ENCODE measurements at regions not wholly inside any gene's neighbourhood (a gene's known extent, or its start where the extent isn't known, plus 50 kb on each side); places are given as distances from the start of the nearest gene placed in this dataset.
A peak's percentile ranks its signal among the peaks of the same experiment; 100 is the strongest.

GRCh38 chr3:163951397-163951987, 1126.8 kb downstream of the SI start:
- peak; percentile 1 for DNase-seq (ENCODE audit: low read depth)

GRCh38 chr3:163946785-163947184, 1131.5 kb downstream of the SI start:
- no peak for DNase-seq (ENCODE audit: low read depth)

GRCh38 chr3:163943664-163944063, 1134.6 kb downstream of the SI start:
- no peak for DNase-seq (ENCODE audit: low read depth)

DNA sequence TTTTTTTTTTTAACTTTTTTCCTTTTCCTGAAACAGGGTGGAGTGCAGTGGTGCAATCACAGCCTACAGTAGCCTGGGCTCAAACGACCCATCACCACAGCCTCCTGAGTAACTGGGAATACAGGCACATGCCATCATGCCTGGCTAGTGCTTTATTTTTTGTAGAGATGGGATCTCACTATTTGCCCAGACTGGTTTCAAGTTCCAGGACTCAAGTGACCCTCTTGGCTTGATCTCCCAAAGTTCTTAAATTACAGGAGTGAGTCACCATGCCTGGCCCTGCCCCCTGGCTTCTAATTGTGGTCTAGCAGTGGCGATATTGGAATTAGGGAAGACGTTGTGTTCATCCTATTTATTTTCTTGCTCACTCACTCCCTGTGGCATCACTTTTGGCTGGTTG, 1138.4 kb downstream of the SI start:
- no peak for DNase-seq (ENCODE audit: low read depth)

- DNase-seq (ENCODE audit: low read depth) = no peak
Observed at GRCh38 chr3:163936543-163936942, 1141.8 kb downstream of the SI start.

- no peak for DNase-seq (ENCODE audit: low read depth)
Observed at GRCh38 chr3:163935411-163935810, 1142.9 kb downstream of the SI start.

DNA sequence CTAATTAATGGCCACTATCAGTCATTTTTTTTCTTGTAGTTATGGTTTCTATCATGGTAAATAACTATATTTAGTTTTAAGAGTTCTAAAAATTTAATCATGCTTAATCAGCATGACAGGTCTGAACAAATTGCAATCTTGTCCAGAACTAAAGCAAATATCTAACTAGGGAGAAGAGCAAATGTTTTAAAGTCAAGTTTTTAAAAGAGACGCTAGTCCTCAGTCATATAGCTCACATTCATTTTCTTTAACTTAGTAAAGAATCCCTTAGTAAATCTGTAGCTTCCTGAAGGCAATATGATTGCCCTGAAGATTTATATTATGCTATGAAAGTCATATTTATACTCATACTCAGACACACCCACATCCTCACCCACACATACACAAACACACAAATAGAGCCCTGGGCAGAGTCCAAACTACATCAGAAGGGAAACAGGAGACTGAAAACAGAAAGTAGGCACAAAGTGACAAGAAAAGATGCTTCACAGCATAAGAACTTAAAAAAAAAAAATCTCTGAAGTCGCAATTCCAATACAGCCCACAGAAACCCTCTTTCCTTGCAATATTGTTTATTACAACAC, 1149.1 kb downstream of the SI start:
- no peak for DNase-seq (ENCODE audit: low read depth)

DNA sequence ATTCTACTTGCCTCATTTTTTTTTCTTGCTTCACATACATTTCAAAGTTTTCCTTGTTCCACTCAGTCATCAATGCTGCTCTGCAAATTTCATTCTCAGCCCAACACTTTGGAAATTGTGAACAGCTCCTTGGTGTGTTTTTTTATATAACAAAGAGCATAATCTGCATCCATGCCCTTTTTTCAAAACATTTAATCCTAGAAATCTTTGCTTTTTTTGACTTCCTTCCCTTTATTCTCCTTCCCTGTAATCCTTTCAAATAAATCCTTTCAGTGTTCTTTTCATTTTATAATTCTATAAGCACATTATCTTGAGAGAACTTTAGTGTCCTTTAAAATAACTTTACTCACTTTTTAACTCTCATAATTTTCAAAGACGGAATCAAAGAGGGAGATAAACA, 1150.8 kb downstream of the SI start:
- no peak for DNase-seq (ENCODE audit: low read depth)

DNA sequence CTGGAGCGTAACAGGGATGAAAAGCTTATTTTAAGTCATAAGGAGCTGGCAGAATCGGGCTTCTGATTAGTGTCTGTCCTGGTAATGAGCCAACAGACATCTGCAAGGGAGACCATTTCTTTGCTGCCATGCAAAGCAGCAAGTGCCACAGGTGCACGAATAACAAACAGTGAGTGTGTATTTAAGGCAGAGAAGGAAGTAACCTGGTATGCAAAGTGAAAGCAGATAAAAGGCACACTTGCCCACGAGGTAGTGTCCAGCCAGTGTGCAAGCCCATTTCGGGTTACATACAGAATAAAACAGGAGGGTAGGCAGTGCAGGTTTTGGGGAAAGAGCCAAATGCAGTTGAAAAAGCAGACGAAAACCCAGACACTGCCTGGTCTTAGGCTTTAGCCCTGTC, 1153.7 kb downstream of the SI start:
- no peak for DNase-seq (ENCODE audit: low read depth)

DNA sequence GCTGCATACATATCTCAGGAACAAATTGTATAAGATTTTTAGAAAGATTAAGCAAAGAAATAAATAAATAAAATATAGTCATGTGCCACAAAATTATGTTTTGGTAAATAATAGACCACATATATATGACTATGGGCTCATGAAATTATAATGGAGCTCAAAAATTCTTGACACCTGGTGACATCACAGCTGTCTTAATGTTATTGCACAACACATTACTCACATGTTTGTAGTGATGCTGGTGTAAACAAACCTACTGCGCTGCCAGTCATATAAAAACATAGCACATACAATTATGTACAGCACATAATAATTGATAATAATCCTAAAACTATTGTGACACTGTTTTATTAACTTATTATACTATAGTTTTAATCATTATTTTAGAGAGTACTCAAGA, 1159.1 kb downstream of the SI start:
- no peak for DNase-seq (ENCODE audit: low read depth)

DNA sequence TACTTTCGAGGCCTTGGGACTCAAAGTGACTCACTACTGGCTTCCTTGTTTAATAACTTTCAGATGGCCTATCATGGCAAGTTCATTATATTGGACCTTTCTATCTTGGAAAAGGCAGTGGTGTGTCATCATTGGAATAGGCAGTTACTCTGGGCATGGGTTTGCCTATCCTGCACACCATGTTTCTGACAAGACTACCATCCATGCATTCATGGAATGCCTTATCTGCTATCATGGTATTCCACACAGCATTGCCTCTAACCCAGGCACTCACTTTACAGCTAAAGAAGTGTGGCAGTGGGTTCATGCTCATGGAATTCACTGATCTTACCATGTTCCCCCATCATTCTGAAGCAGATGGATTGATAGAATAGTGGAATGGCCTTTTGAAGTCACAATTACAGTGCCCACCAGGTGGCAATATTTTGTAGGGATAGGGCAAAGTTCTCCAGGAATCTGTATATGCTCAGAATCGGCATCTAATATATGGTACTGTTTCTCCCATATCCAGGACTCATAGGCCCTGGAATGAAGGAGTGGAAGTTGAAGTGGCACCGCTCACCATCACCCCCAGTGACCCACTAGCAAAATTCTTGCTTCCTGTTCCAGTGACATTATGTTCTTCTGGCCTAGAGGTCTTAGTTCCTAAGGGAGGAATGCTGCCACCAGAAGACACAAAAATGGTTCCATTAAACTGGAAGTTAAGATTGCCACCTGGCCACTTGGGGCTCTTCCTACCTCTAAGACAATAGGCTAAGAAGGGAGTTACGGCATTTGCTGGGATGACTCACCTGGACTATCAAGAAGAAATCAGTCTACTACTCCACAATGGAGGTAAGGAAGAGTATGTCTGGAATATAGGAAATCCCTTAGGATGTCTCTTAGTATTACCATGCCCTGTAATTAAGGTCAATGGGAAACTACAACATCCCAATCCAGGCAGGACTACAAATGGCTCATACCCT, 1161.4 kb downstream of the SI start:
- DNase-seq (ENCODE audit: low read depth) = no peak

DNA sequence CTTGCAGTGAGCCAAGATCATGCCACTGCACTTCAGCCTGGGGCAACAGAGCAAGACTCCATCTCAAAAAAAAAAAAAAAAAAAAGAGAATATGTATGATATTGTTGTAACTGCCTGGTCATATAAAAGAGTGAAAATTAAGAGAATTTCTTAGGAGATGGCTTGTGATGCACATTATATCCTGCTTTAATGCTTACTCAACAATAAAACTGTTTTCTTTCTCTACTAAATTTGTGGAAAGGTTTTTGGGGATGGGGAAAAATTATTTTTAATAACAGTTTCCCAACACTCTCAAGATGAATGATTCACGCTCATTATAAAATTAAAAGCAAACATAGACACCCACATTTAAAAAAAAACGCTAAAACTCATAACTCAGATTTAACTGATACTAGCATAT, 1163.0 kb downstream of the SI start:
- DNase-seq (ENCODE audit: low read depth) = no peak

DNA sequence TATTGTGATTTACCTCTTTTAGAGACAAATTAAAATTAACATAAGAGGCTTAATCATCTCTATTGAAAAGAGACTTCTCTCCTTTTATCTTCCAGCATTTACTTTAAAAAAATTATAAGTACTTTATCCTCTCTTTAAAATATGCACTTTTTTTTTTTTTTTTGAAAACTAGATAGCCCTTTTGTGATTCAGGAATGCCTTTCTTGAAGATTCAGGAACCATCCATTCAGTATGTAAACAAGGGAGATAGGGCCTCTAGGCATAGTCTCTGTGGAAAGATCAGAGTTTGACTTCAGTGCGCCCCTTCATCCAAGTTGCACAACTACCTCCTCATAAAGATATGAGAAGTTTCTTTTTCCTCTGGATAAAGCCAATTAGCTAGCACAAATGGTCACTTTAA, 1163.7 kb downstream of the SI start:
- DNase-seq (ENCODE audit: low read depth) = no peak

GRCh38 chr3:163891771-163892170, 1186.5 kb downstream of the SI start:
- no peak for DNase-seq (ENCODE audit: low read depth)

DNA sequence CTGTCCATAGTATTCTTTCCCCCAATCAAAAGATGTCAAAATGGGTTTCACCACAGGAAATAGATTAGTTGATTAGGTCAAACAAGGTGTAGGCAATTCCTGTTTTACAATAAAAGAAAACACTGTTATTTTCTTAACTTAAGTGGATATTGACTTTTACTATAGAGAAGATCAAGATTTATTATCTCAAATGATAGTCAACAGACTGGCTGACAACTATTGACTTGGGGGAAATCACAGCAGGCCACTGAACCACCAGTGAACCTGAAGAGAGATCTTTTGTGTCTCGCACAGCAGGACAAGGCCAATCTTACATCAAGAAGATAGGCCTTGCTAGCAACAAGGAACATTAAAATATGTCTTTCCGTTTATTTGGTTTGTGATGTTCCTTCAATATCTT, 1187.6 kb downstream of the SI start:
- no peak for DNase-seq (ENCODE audit: low read depth)

- DNase-seq (ENCODE audit: low read depth) = no peak
Observed at GRCh38 chr3:163879172-163879571, 1199.1 kb downstream of the SI start.

GRCh38 chr3:163878396-163878795, 1199.9 kb downstream of the SI start:
- no peak for DNase-seq (ENCODE audit: low read depth)

DNA sequence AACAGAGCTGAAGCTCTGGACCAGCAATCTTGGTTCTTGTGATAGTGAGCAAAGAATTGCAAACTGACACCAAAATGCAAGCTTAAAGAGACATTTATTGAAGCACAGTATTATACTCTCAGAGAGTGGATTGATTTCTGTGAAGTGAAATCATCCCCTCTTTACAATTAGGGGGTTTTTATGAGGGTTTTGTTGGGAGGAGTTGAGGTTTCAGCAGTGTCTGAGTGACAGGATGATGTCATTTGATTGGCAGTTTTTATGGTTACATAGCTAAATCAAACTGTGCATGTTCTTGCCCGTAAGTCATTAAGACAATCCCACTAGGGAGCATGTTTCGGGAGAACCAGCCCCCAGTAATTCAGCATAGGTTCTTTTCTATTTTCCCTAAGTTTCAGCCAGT, 1200.5 kb downstream of the SI start:
- no peak for DNase-seq (ENCODE audit: low read depth)

DNA sequence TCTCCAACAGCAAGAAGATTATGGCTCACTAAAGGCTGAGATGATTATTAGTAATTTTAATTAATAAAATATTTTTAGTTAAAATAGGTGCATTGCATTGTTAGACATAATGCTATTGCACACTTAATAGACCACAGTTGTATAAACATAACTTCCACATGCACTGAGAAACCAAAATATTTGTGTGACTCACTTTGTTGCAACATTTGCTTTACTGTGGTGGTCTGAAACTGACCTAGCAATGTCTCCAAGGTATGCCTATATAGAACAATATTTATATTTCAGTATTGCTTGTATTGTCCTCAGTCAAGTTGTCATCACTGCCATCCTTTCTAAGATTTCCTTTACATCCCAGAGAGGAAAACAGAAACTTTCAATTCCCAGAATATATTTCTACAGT, 1215.2 kb downstream of the SI start:
- DNase-seq (ENCODE audit: low read depth) = no peak

DNA sequence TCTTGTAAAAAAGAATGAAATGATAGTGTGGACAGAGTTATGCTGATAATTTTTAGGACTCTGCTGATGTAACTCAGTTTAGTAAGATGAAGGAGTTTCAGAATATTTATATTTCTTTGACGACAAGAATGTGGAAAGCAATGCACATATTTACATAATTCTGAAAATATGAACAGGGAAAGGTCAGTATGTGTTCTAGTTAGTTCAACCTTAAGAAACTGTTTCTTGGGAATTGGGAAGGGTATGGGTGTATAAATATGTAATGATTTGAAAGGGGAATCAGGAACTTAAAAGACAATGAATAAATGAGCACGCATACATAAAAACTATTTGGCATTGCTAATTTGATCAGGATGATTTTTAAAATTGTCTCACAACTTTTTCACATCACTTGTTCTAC, 1226.1 kb downstream of the SI start:
- DNase-seq (ENCODE audit: low read depth) = no peak

DNA sequence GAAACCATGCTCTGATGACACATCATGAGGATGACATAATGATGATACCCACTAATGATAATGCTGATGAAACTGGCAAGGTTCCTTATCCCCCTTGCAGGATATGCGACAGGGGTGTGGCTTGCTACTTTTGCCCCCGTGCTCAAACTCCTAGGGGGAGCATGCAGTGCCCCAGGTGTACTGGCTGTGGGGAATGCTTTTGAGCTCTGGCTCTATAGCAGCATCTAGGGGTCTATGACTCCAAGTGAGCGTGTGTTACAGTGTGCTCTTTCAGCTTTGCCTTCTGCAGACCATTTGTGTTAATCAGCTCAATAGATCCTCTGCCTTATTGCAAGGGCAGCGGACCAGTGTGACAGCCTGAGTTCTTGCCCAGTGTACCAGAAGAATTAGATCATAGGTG, 1239.5 kb downstream of the SI start:
- no peak for DNase-seq (ENCODE audit: low read depth)

- DNase-seq (ENCODE audit: low read depth) = no peak
Observed at GRCh38 chr3:163832547-163832946, 1245.7 kb downstream of the SI start.

DNA sequence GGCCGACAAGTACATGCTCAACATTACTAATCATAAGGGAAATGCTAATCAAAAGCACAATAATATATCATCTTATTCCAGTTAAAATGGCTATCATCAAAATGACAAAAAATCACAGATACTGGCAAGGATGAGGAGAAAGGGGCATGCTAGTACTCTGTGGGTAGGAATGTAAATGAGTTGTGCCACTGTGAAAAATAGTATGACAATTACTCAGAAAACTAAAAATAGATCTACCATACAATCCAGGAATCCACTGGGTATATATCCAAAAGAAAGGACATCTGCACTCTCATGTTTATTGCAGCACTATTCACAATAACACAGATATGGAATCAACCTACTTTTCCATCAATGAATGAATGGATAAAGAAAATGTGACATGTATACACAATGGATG, 1256.5 kb downstream of the SI start:
- DNase-seq (ENCODE audit: low read depth) = no peak
